Choroid plexus epithelial cell (primary cell): ENCODE measurements at regions not wholly inside any gene's neighbourhood (a gene's known extent, or its start where the extent isn't known, plus 50 kb on each side); places are given as distances from the start of the nearest gene placed in this dataset.

Experiments used
- DNase-seq: peaks from one replicate; pipeline ENCODE4 v3.0.0-alpha.2; 2010; ENCODE audit warnings: low read depth
- H3K4me3 ChIP-seq: 2 replicates; pipeline ENCODE4 v1.5.1; 2011; ENCODE audit warnings: low read depth, mild to moderate bottlenecking, control low read depth, low read length, moderate library complexity
- CTCF ChIP-seq: conservative IDR thresholded peaks from 2 replicates; pipeline ENCODE4 v1.5.1; 2011; ENCODE audit warnings: low read depth, mild to moderate bottlenecking, control low read depth, inconsistent platforms, low read length, moderate library complexity

GRCh38 chr2:38228753-38229152, 148.3 kb downstream of the ATL2 start:
- DNase-seq, result no peak
- no peak for TF ChIP-seq CTCF
- no peak overlapping the region for H3K4me3 ChIP-seq

- H3K4me3 ChIP-seq, result no peak overlapping the region
- peak; percentile 29 for DNase-seq
- no peak for TF ChIP-seq CTCF
These were observed 149.0 kb upstream of the CYP1B1 start for GRCh38 chr2:38224821-38225437.

- no peak for TF ChIP-seq CTCF
- DNase-seq, result no peak
- no peak overlapping the region for H3K4me3 ChIP-seq
These were observed 148.2 kb upstream of the CYP1B1 start for GRCh38 chr2:38224181-38224580.

GRCh38 chr2:38223256-38223655, 147.3 kb upstream of the CYP1B1 start:
- no peak overlapping the region for H3K4me3 ChIP-seq
- TF ChIP-seq CTCF, result no peak
- no peak for DNase-seq

GRCh38 chr2:38220164-38220563, 144.2 kb upstream of the CYP1B1 start:
- no peak overlapping the region for H3K4me3 ChIP-seq
- no peak for TF ChIP-seq CTCF
- DNase-seq, result no peak

- H3K4me3 ChIP-seq, result no peak overlapping the region
- no peak for TF ChIP-seq CTCF
- DNase-seq, result no peak
These were observed 143.0 kb upstream of the CYP1B1 start for GRCh38 chr2:38218995-38219394.

- DNase-seq, result no peak
- H3K4me3 ChIP-seq, result no peak overlapping the region
- no peak for TF ChIP-seq CTCF
These were observed 142.6 kb upstream of the CYP1B1 start for GRCh38 chr2:38218591-38218991.
